Adrenal gland (tissue), 9 donors: ENCODE measurements at regions not wholly inside any gene's neighbourhood (a gene's known extent, or its start where the extent isn't known, plus 50 kb on each side); places are given as distances from the start of the nearest gene placed in this dataset.
"Not testable (repeated sequence)": the region's sequence is repeated elsewhere in the genome, so short reads cannot be mapped to it uniquely, and the experiment has no call there.

ENCODE experiments used
- DNase-seq, 7 donors: peaks; one replicate each; pipeline ENCODE4 v3.0.0-alpha.2; 2019 to 2020
- H3K27ac ChIP-seq, 5 donors: fragments of 200-600 bp; sonication (generic) in 4 of 5; 1 replicate in 3 of 5; 2 replicates in 2 of 5; pipeline versions ENCODE4 v1.5.1 to v1.8.0; 2016 to 2020; ENCODE audit warnings: mild to moderate bottlenecking in 1 of 5
- H3K27me3 ChIP-seq: fragments of 200-600 bp; 2 replicates; pipeline ENCODE4 v1.8.0; 2021
- H3K36me3 ChIP-seq, 2 donors: fragments of 200-600 bp; replicated peaks in 1 of 2; 1 replicate in 1 of 2; 2 replicates in 1 of 2; pipeline versions ENCODE4 v1.5.1 to v1.8.0; 2018 to 2022
- H3K4me1 ChIP-seq, 2 donors: fragments of 200-600 bp; replicated peaks in 1 of 2; 1 replicate in 1 of 2; 2 replicates in 1 of 2; pipeline versions ENCODE4 v1.5.1 to v1.8.0; 2018 to 2021
- H3K4me3 ChIP-seq, 4 donors: fragments of 200-600 bp; sonication (generic) in 3 of 4; one replicate each; pipeline ENCODE4 v1.5.1; 2016 to 2018
- H3K9me3 ChIP-seq, 3 donors: fragments of 200-600 bp; sonication (generic) in 1 of 3; replicated peaks in 1 of 3; 1 replicate in 2 of 3; 2 replicates in 1 of 3; pipeline versions ENCODE4 v1.5.1 to v1.8.0; 2016 to 2021
- CTCF ChIP-seq, 6 experiments: fragments of 450-650 bp in 4 of 6; fragments of 200-600 bp in 2 of 6; sonication (generic) in 1 of 6; IDR thresholded peaks; 1 replicate in 5 of 6; 2 replicates in 1 of 6; pipeline versions ENCODE4 v1.5.1 to v1.8.0; 2016 to 2021; ENCODE audit warnings: antibody characterized with exemption in 6 of 6, mild to moderate bottlenecking in 2 of 6, moderate library complexity in 1 of 6
- POLR2A ChIP-seq, 2 donors: fragments of 450-650 bp; IDR thresholded peaks; one replicate each; pipeline ENCODE4 v1.6.1; 2017; ENCODE audit warnings: antibody characterized with exemption in 2 of 2, mild to moderate bottlenecking in 2 of 2, moderate library complexity in 1 of 2
- WGBS, 4 donors: extraction: QIAGEN DNeasy Blood & Tissue Kit in 2 of 4; methylation state at CpG; one replicate each; pipeline versions ENCODE4 v1.1.5 to v1.1.7; 2013 to 2017; 5-methylcytosine and 5-hydroxymethylcytosine counted together
- intact Hi-C, 2 donors: fragments of 100-400 bp; cut with DNase I; formaldehyde crosslinking; loops; one replicate each; pipeline versions ENCODE4 v1.14.1 to v1.15.0; 2022 to 2023
- donor health status: healthy with polysubstance abuse.
- donor health status: Bipolar disorder and iron deficiency.
- donor health status: DM: yes; HTN: yes; CAD: no.
- donor health status: DM: no; HTN: no; CAD: no.
- donor health status: DM: no; HTN: no; CAD: no.

DNA sequence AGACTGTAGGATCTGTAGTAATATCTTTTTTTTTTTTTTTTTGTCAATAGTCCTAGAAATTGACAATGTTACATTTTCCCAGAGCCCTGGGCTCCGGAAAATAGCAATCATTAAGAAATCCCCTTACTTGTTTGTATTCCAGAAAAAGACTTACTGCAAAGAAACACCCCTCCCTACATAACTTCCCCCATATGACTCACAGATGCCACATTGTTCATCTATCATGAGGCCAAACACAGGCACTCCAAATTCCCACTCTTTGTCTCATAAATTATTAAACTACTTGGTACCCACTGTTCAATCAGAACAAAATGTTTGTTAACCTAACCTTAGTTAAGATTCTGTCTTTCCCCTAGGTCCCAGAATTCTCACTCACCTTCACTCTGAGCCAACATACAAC, 53.5 kb downstream of the TEX51 start:
- intact Hi-C loops: no loop called here
- 71 to 93% (median 77%) methylated on average over 1 of the region's 1 CpG for WGBS, 4 donors
- Histone ChIP-seq H3K9me3 (no peaks in the 10 kb centered on the region), H3K4me3 (no peak overlapping the region), H3K36me3 (no peaks in the 10 kb centered on the region), H3K4me1 (no peaks in the 10 kb centered on the region), H3K27me3 (peaks cover 7% of the 10 kb centered on the region), H3K27ac (no peak overlapping the region)
- no peak for DNase-seq
- TF ChIP-seq POLR2A (IDR thresholded peaks at IDR 0.05): no peak
- no peak for TF ChIP-seq CTCF (IDR thresholded peaks at IDR 0.05)

DNA sequence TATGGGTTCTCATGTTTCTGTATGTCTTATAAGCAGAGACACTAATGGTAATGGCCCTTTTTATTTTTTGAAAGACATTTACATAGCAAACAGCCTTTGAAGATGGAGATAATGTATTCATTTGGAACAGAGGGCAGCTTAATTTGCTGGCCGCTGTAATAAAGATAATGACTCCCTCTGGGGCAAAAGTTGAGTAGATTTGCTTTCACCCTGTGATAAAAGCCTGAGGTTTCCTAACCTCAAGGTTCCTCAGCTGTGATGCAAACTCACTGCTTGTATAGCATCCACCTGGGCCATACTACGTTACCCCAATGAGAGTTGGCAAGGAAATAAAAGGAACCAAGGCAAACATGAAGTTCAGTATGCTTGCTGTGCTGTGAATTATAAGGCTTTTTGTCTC, 54.8 kb downstream of the TEX51 start:
- Histone ChIP-seq H3K4me1 (no peaks in the 10 kb centered on the region), H3K27me3 (peaks cover 7% of the 10 kb centered on the region), H3K4me3 (no peak overlapping the region), H3K9me3 (no peaks in the 10 kb centered on the region), H3K27ac (no peak overlapping the region), H3K36me3 (no peaks in the 10 kb centered on the region)
- DNase-seq: no peak
- intact Hi-C loops: no loop called here
- TF ChIP-seq CTCF (IDR thresholded peaks at IDR 0.05) (no peak), POLR2A (IDR thresholded peaks at IDR 0.05) (no peak)
- WGBS, 4 donors: 47 to 74% (median 70%) methylated on average over 2 of the region's 2 CpGs

- no peaks in the 10 kb centered on the region for H3K36me3 ChIP-seq
- intact Hi-C loops: no loop called here
- 40 to 59% (median 44%) methylated on average over 1 of the region's 1 CpG for WGBS, 4 donors
- no peaks in the 10 kb centered on the region for H3K4me1 ChIP-seq
- TF ChIP-seq CTCF (IDR thresholded peaks at IDR 0.05) (no peak), POLR2A (IDR thresholded peaks at IDR 0.05) (no peak)
- H3K27me3 ChIP-seq: peaks cover 7% of the 10 kb centered on the region
- no peak overlapping the region for H3K4me3 ChIP-seq
- no peak for DNase-seq
- no peaks in the 10 kb centered on the region for H3K9me3 ChIP-seq
- no peak overlapping the region for H3K27ac ChIP-seq
Measured at GRCh38 chr2:126954831-126955230, 56.1 kb downstream of the TEX51 start.

DNA sequence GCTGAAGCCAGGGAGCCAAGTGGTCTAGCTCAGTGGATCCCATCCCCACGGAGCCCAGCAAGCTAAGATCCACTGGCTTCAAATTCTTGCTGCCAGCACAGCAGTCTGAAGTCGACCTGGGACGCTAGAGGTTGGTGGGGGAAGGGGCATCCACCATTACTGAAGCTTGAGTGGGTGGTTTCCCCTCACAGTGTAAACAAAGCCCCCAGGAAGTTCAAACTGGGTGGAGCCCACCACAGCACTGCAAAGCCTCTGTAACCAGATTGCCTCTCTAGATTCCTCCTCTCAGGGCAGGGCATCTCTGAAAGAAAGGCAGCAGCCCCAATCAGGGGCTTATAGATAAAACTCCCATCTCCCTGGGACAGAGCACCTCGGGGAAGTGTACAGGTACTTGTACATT, 58.1 kb downstream of the TEX51 start:
- DNase-seq, intact Hi-C loops, H3K27me3 ChIP-seq, H3K4me1 ChIP-seq, H3K36me3 ChIP-seq, H3K9me3 ChIP-seq, H3K4me3 ChIP-seq, H3K27ac ChIP-seq: not testable (repeated sequence)
- WGBS, 4 donors: 47 to 53% (median 50%) methylated on average over 4 of the region's 4 CpGs

- Histone ChIP-seq H3K27me3 (no peaks in the 10 kb centered on the region), H3K27ac (no peak overlapping the region), H3K4me1 (no peaks in the 10 kb centered on the region), H3K4me3 (no peak overlapping the region), H3K36me3 (no peaks in the 10 kb centered on the region), H3K9me3 (no peaks in the 10 kb centered on the region)
- WGBS, 4 donors: 69 to 80% (median 77%) methylated on average over 4 to 5 of the region's 5 CpGs
- no peak for DNase-seq
- intact Hi-C loops: no loop called here
- no peak for TF ChIP-seq POLR2A (IDR thresholded peaks at IDR 0.05)
- TF ChIP-seq CTCF (IDR thresholded peaks at IDR 0.05): no peak
Measured at GRCh38 chr2:126963390-126963789, 64.7 kb downstream of the TEX51 start.
